ENCODE measurements at regions not wholly inside any gene's neighbourhood (a gene's known extent, or its start where the extent isn't known, plus 50 kb on each side); places are given as distances from the start of the nearest gene placed in this dataset.
"Not testable (repeated sequence)": the region's sequence is repeated elsewhere in the genome, so short reads cannot be mapped to it uniquely, and the experiment has no call there.

GRCh38 chr22:22296047-22296446 is 51.5 kb downstream of the VPREB1 start:
- not testable (repeated sequence) for DNase-seq (ENCODE audit: low read depth)

GRCh38 chr22:22297159-22297793 is 52.7 kb downstream of the VPREB1 start:
- DNase-seq (ENCODE audit: low read depth), result not testable (repeated sequence)

GRCh38 chr22:22297794-22298653 is 53.4 kb downstream of the VPREB1 start:
- peak; percentile 38 for DNase-seq (ENCODE audit: low read depth)

GRCh38 chr22:22298654-22299009 is 54.0 kb downstream of the VPREB1 start:
- DNase-seq (ENCODE audit: low read depth), result not testable (repeated sequence)

GRCh38 chr22:22300511-22300910 is 55.9 kb downstream of the VPREB1 start:
- not testable (repeated sequence) for DNase-seq (ENCODE audit: low read depth)

GRCh38 chr22:22300946-22301345 is 56.4 kb downstream of the VPREB1 start:
- DNase-seq (ENCODE audit: low read depth), result not testable (repeated sequence)

GRCh38 chr22:22316589-22316988 is 72.0 kb downstream of the VPREB1 start:
- no peak for DNase-seq (ENCODE audit: low read depth)

- no peak for DNase-seq (ENCODE audit: low read depth)
These were observed 74.3 kb downstream of the VPREB1 start for GRCh38 chr22:22318723-22319465.

GRCh38 chr22:22321743-22322611 is 77.4 kb downstream of the VPREB1 start:
- DNase-seq (ENCODE audit: low read depth), result peak; percentile 24

- DNase-seq (ENCODE audit: low read depth), result no peak
These were observed 78.2 kb downstream of the VPREB1 start for GRCh38 chr22:22322792-22323191.

- DNase-seq (ENCODE audit: low read depth), result no peak
These were observed 83.1 kb downstream of the VPREB1 start for GRCh38 chr22:22327723-22328122.

- no peak for DNase-seq (ENCODE audit: low read depth)
These were observed 85.2 kb downstream of the VPREB1 start for GRCh38 chr22:22329792-22330191.

GRCh38 chr22:22335640-22336039 is 91.1 kb downstream of the VPREB1 start:
- not testable (repeated sequence) for DNase-seq (ENCODE audit: low read depth)

GRCh38 chr22:22336333-22336732 is 91.7 kb downstream of the VPREB1 start:
- DNase-seq (ENCODE audit: low read depth), result not testable (repeated sequence)

GRCh38 chr22:22338778-22339177 is 94.2 kb downstream of the VPREB1 start:
- DNase-seq (ENCODE audit: low read depth), result not testable (repeated sequence)

GRCh38 chr22:22341736-22342135 is 97.2 kb downstream of the VPREB1 start:
- no peak for DNase-seq (ENCODE audit: low read depth)

- peak; percentile 14 for DNase-seq (ENCODE audit: low read depth)
These were observed 98.4 kb downstream of the VPREB1 start for GRCh38 chr22:22342697-22343580.

- DNase-seq (ENCODE audit: low read depth), result no peak
These were observed 99.2 kb downstream of the VPREB1 start for GRCh38 chr22:22343581-22344296.

- DNase-seq (ENCODE audit: low read depth), result no peak
These were observed 99.8 kb downstream of the VPREB1 start for GRCh38 chr22:22344430-22344829.

- no peak for DNase-seq (ENCODE audit: low read depth)
These were observed 101.2 kb downstream of the VPREB1 start for GRCh38 chr22:22345781-22346180.

Measured in amniotic epithelial cell (primary cell).